ENCODE measurements at regions not wholly inside any gene's neighbourhood (a gene's known extent, or its start where the extent isn't known, plus 50 kb on each side); places are given as distances from the start of the nearest gene placed in this dataset.

DNA sequence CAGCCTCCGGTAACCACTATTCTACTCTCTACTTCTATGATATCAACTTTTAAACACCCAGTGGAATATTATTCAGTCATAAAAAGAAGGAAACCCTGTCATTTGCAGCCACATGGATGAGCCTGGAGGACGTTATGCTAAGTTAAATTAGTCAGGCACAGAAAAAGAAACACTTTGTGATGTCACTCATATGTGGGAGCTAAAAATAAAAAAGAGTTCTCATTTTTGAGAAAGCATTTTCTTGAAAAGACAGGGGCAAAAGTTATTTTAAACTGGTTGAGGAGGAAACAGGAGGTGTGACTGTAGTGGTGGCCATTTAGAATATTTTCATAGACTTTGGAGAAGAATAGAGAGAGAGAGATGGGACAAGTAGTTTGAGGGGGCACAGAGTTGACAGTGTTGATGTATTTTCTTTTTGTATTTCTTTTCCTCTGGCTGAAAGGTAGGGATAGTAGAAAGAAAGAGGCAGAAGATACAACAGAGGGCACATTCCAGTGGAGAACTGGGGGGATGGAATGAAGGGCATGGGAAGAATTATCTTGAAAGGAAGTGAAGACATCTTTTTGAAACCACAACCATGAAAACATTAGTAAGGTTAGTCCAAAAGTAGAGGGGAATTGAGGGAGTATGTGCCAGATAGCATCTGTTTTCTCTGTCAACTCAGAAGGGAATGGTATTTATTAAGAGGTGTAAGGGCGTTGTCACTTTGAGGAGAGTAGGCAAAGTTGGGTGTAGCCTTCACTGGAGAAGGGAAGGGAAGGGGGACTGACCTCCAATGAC is 181.3 kb upstream of the GMDS start:
- no peak for DNase-seq (ENCODE audit: low read depth in 2 of 2)

DNA sequence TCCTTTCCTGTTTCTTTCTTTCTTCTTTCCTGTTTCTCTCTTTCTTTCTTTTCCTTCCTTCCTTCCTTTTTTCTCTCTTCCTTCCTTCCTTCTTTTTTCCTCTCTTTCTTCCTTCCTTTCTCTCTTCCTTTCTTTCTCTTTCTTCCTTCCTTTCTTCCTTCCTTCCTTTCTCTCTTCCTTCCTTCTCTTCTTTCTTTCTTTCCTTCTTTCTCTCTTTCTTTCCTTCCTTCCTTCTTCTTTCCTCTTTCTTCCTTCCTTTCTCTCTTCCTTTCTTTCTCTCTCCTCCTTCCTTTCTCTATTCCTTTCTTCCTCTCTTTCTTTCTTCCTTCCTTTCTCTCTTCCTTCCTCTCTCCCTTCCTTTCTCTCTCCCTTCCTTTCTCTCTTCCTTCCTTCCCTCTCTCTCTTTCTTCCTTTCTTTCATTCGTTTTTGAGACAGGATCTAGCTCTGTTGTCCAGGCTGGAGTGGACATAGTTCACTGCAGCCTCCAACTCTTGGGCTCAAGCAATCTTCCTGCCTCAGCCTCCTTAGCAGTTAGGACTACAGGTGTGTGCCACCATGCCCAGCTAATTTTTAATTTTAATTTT is 170.8 kb upstream of the GMDS start:
- no peak for DNase-seq (ENCODE audit: low read depth in 2 of 2)

DNA sequence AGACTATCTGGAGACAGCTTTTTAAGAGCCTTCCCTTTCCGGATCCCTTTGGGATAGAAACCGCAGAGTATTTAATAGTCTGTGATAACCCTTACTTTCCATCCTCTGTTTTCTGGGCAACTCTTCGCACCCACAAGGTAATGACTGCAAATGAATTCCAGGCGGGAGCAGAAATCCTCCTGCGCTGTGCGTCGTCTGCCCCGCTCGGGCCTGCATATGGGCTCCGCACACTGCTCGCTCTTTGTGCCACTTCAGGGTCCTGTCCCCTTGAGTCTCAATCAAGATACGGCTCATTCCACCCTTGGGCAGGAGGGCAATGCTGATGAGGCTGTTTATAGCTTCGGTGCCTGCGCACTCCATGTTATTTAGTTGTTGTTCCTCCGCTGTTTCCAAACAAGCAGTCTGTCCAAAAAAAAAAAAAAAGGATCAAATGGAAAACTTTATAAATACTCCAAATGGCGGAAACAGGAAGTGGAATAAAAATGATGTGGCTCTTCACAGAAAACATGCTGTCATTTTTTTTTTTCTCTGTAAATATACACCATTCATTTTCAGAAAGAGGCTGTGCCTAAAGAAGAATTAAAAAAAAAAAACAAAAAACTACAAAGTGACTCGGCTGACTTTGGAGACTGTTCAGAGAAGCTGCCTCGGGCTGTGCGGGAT is 169.6 kb upstream of the GMDS start:
- DNase-seq (ENCODE audit: low read depth in 2 of 2) = no peak

DNA sequence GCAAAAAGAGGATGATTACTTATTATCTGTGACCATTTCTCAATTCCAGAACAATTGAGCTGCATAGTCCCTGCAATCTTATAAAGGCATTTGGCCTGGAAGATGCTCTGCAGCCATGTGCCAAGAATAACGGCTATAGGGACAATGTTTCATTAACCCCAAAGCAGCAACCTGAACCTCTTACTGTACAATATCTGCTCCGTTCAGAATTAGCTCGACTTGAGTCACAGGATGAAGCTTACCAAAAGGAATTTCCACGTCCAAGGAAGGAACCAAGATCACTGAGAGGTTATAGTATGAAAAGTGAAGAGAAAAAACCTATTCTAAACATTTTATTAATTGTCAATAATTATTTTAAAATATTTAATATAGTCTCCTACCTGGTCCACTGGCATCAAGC is 167.3 kb upstream of the GMDS start:
- DNase-seq (ENCODE audit: low read depth in 2 of 2) = no peak

DNA sequence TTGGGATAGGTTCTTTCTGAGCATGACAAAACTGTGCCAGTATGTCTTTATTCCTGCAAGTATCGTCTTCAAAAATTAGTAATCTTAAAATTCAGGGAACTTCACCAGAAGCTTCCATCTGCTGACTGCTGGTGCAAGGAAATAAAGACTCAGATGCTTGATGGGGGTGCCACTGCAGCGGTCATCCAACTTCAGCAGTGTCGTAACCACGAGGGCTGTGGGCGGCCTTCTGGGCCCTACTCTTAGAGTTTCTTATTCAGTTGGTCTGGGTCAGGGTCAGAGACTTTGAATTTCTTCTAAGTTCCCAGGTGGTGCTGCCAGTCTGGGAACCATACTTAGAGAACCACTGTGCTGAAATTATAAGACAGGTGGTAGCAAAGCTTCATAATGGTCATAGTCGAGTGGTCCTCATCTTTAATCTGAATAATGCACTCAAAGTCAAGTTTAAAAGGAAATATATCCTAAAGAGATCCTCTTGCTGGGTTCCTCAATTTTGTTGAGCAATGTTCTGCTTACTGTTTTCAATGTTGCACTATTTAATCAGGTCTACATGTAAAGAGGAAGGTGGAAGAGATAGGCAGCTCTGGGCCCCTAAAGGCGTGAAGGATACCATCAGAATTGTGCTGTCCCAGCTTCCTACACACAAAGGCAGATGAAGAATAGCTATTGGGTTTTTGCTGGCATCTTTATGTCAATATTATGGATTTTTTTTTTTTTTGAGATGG is 165.4 kb upstream of the GMDS start:
- no peak for DNase-seq (ENCODE audit: low read depth in 2 of 2)

DNA sequence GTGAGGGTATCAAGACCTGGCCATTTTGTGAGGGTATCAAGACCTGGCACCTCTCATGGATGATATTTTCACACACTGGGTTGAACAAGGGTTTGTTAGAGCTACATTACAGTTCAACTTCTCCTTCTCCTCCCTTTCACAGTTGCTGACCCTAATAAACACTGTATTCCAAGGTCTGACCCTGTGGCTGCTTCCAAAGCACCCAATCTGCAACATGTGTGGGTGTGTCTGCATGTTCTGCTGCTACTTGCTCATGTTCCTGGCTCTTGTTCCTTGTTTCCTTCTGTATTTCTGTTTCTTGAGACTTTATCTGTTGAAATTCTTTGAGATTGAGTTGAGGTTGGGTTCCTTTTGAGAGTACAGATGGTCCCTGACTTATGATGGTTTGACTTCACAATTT is 162.1 kb upstream of the GMDS start:
- DNase-seq (ENCODE audit: low read depth in 2 of 2) = no peak

DNA sequence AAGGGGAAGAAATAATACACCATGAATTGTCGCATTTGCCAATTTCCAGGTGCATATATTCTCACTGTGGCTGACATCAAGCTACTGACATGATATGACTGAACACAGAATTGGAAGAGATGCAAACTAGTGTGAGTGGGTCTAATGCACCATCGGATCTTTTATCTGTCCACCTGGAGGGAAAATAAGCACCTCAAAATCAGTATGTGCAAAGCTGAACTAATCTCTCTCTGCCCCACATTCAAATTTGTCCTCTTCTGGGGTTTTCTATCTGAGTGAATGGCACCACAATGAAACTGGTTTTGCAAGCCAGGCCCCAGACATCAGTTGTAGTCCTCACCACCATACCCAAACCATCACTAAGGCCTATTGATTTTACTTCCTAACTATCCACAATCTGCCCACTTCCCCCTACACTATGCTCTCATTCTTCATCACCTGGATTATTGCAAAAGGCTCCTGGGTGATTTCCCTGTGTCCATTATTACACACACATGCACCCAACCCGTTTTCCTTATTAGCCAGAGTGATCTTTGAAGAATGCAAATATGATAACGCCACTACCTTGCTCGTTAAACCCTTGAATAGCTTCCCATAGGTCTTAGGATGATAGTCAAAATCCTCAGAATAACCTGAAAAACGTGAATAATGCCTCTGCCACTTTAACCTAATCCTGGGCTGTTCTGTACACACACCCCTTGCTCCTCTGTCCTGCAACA is 159.0 kb upstream of the GMDS start:
- DNase-seq (ENCODE audit: low read depth in 2 of 2) = no peak

DNA sequence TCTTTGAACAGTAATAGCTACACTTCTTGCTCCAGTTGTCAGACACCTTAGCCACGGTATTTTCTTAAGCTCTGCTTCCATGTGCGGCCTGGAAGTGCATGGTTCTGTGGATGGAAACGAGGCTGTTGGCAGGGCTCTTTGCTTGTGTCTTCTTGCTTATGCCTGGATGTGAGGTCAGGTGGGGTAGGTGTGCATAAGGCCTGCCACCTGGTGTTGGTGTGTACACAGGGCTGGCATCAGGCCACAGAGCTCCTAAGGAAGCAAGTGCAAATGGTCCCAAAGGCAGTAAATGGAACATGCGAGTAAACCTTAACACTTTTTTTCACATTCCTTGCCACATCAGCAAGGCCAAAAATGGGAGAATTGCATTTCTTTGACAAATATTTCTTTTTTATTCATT is 158.1 kb upstream of the GMDS start:
- DNase-seq (ENCODE audit: low read depth in 2 of 2) = no peak

DNA sequence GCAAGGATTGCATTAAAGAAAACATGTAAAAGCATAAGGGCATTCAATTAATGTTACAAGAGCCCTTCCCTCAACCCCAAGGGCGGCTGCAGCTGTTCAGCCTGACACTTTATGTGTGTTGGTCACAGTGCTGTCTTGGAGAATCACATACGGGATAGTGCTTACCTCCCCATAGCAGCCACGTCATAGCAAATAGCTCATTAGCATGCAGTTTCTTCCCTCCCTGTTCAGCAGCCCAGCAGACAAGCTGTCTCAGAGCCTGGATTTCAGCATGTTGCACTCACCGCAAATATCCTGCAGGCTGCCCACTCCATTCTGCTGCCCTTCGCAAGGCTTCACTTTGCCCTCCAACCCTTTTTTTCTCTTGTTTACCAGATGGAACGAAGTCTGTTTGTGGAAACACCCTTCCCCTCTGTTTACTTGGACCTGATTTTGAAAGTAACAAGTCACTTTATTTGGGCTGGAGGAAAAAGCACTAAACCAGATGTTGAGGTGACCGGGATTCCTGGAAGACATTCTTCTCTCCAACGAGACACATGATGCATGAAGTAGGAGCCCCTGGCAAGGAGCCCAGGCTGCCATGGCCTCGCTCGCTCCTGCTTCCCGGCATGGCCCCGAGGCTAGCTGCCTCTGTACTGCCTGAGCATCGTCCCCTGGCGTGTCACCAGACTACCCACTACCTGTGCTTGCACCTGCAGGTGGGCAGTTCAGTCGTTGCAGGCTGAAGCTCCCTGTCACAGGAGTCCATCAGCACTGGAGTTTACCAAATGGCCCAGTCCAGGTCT is 151.6 kb upstream of the GMDS start:
- DNase-seq (ENCODE audit: low read depth in 2 of 2) = no peak

DNA sequence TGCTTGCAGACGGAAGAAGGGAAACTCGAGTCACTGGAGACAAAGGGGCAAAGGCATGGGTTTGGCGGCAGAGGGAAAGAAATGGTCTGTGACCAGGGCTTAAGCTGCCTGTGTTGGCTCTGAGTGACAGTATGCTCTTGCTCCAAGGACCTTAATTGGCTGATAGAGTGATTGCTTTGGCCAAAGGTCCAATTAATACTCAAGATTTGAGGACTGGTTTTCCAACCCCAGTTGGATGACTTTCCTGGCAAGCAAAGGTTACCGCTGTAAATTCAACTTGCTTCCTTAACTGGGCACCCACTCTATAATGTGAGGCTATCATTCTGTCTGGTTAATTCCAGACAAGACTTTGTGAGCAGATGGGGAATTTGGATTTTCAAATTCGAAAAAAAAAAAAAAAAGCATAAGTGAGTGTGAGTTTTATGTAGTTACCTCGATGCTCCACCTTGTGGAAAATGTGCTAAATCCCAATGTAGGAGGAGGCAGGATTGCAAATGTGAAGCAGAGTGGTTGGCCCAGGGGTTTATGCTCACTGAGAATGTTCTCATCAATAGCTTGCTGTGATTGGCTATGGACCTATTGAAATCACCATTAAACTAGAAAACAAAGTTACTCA is 150.7 kb upstream of the GMDS start:
- no peak for DNase-seq (ENCODE audit: low read depth in 2 of 2)

DNA sequence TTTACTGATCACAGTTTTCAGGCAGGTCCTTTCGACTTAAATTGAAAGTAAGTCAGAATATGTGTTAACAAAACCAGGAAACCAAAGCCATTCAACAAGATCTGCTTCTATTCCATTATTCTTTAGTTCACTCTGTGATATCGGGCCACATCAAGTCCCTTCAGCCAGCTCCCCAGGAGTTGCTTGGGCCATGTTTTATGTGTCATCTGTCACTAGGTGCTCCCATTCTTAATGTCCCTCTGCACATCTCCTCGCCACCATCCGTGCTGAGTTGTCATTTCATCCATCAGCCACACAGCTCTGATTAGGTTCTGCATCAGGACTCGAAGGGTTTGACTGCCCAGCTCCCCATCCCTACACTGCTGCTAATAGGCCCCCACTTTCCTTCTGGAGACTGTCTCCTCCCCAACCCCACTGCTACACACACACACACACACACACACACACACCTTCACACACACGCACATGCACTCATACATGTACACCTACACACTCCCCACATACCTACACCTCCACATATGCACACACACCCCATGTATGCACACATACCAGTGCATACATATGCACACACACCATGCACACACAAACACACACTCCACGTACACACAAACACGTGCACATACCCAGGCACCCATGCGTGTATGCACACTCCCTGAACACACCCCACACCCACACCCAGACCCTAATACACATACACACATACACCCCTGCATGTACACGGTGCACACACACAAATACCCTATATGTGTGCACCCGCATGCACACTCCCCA is 143.3 kb upstream of the GMDS start:
- DNase-seq (ENCODE audit: low read depth in 2 of 2) = no peak

DNA sequence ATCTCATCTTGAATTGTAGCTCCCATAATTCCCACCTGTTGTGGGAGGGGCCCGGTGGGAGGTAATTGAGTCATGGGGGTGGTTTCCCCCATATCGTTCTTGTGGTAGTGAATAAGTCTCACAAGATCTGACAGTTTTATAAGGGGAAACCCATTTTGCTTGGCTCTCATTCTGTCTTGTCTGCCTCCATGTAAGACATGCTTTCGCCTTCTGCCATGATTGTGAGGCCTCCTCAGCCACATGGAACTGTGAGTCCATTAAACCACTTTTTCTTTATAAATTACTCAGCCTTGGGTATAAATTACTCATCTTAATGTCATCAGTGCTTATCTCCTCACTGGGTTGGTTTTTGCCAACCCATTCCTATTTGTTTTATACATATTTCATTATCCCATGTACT is 142.0 kb upstream of the GMDS start:
- no peak for DNase-seq (ENCODE audit: low read depth in 2 of 2)

DNA sequence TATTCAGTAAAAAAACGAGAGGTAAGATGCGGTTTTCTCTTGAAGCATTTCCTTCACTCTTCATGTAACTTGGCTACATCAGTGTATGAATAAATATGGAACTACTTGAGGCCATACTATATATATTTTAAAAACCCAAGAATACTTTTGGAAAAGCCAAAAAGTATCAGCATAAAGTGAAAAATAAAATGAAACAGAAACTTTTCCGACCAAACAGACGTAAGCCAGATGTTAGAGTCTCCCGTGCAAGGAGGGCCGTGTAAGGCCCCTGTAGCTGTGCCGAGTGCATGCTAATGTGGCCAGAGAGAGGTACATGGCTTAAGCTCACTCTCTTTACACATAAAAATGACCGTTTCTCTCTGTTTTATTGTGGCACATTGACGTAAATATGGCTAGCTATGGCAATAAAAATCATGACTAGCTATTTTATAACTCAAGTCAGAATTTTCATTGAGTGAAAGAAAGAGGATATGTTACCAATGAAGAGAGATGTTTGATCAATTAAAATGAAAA is 140.1 kb upstream of the GMDS start:
- no peak for DNase-seq (ENCODE audit: low read depth in 2 of 2)

DNA sequence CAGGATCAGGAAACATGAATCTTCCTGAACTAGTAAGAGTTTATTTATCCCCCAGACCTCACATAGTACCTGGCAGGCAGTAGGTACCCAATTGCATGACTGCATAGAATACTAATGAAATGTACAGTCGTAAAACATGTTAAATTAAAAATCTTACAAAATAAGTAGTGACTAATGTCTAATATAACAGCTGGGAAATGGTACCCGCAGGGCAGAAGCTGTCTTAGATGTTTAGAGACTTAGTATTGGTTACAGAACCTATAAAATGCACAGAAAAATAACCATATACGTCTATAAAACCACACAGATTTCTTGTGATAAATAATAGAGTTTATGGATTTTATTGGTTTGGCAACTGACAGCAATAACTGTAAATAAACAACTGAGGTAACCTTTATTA is 139.1 kb upstream of the GMDS start:
- DNase-seq (ENCODE audit: low read depth in 2 of 2) = no peak

DNA sequence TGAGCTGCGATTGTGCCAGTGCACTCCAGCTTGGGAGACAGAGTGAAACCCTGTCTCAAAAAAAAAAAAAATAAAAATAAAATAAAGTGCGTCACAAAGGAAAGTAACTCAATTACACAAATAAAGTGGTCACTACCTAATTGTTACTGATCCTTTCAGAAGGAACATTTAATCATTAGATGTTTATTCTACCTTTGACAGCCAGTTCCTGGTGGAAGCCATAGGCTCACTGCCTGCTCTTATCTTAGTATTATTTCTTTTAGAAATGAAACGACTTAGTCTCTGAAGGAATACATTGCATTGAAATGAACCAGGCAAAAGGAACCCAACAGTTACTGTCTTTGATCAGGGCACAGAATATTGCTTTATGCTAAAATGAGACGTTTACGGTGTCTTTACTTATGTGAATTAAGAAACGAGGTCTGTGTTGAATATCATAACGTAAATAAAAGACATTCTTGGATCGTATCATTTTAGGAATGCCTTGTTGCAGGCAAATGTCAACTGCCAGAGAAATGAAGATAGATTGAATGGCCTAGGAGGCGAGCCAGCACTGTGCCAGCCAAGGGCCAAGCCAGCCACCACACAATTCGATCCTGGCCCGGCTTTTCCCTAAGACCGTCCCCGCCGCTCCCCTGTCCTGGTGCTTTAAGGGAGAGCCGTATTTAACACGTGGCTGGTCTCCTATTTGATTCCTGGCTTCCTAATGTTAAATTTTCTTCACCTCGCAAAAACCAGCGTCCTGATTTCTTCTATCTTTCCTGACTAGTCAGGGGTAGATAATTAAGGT is 136.7 kb upstream of the GMDS start:
- DNase-seq (ENCODE audit: low read depth in 2 of 2) = no peak

DNA sequence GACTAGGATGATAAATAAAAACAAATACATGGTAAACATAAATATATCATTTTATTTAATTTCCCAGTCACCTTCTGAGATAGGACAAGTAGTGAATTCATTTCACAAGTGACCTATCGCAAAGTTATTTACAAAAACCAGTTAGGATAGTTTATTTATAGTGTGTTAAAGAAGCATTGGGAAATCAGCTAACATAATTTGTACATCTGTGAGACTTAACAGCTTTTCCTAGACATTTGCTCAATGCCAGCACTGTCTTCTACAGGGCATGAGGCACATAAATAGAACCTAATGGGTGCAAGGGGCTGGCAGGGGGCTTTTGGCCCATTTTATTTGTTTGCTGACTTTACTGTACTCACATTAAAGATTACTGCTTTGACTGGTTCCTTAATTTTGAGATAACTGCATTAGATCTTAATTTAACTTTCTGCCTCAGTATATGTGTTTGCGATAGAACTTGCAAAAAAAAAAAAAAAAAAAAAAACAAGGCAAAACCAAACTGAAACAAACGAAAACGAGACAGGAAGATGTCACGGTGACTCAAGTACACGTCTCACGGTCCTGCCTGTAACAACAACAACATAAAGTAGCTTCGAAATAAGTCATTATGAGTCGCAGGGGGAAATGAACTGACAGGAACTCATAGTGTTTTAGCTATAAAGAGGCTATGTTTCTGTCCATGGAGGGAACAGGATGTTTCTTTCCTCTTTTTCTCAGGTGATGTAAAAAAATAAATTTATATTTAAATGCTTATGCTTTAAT is 133.7 kb upstream of the GMDS start:
- no peak for DNase-seq (ENCODE audit: low read depth in 2 of 2)

DNA sequence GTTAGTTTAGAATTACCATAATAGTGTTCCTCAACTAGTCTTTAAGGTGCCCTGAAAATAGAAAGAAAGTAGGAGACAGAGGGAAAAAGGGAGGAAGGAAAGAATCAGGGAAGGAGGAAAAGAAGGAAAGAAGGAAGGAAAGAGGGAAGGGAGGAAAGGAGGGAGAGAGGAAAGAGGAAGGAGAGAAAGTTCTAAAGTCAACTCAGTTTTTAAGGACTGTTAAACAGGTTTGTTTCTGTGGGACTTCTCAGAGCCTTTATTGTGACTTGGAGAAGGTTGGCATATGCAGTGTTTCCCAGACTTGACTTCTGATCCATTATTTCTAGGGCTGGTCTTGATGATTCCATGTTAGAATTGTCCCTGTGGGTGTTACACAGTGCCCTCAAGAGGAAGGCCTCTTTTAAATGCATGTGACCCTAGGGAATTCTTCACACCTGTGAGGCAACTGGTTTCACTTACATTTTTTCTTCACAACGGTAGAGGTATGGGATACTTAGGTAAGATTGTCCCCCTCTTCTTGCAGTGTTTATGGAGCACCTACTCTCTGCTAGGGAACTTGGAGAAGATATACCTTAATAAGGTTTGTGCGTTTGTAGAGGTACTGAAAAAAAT is 132.7 kb upstream of the GMDS start:
- no peak for DNase-seq (ENCODE audit: low read depth in 2 of 2)

Data from stimulated activated CD4-positive, alpha-beta T cell treated with anti-CD3 and anti-CD28 coated beads, Interleukin-1b, Interleukin-23, amount 100 ng/mL, for 4 hours (primary cell).